GM12878 (cell line): ENCODE measurements at regions not wholly inside any gene's neighbourhood (a gene's known extent, or its start where the extent isn't known, plus 50 kb on each side); places are given as distances from the start of the nearest gene placed in this dataset.
"Not testable (repeated sequence)": the region's sequence is repeated elsewhere in the genome, so short reads cannot be mapped to it uniquely, and the experiment has no call there.

Source experiments
- ATAC-seq: fragments of 200-7000 bp; cut with Tn5 transposase; 3 replicates; pipeline ENCODE4 v1.9.1; 2020; ENCODE audit warnings: mild to moderate bottlenecking, moderate library complexity
- BruUV-seq: library from RNA; stranded (reverse); fragments of 400-500 nt; replicated peaks from 2 replicates; lab custom pipeline; 2021; lab: Mats Ljungman, UMichigan
- CTCF ChIA-PET: fragments of 300-600 bp; sonication (Branson Sonifier 250); formaldehyde crosslinking; extraction: SDS; loops from one replicate; lab custom pipeline; 2021; ENCODE audit warnings: inconsistent platforms; lab: Yijun Ruan, JAX
- POLR2A ChIA-PET: fragments of 350-600 bp; formaldehyde crosslinking; extraction: SDS; loops from one replicate; lab custom pipeline; 2021; ENCODE audit warnings: inconsistent platforms; lab: Charles Lee
- RAD21 ChIA-PET: fragments of 300-600 bp; sonication (Branson Sonifier 250); formaldehyde crosslinking; loops from one replicate; lab custom pipeline; 2023; ENCODE audit warnings: antibody characterized with exemption; ENCODE audit not compliant: unreplicated experiment; lab: Charles Lee
- SMC1A ChIA-PET: fragments of 300-600 bp; sonication (Branson Sonifier 250); formaldehyde crosslinking; loops from one replicate; lab custom pipeline; 2023; ENCODE audit not compliant: unreplicated experiment, uncharacterized antibody; lab: Charles Lee
- DNase-seq: peaks from one replicate; pipeline ENCODE4 v3.0.0-alpha.2; 2011; ENCODE audit warnings: low read depth, low spot score
- FAIRE-seq: peaks from 3 replicates; lab custom pipeline; 2011; peaks lifted over from hg19 to GRCh38; lab: Jason Lieb, UNC
- H2AFZ ChIP-seq: 2 replicates; pipeline ENCODE4 v1.6.0; 2011; ENCODE audit warnings: low read depth, low read length, control low read depth; ENCODE audit not compliant: control insufficient read depth
- H3K27ac ChIP-seq: 2 replicates; pipeline ENCODE4 v1.5.1; 2011; ENCODE audit warnings: control low read depth; ENCODE audit not compliant: control insufficient read depth, insufficient read depth
- H3K27me3 ChIP-seq, 2 experiments: replicated peaks in 1 of 2; 2 replicates each; pipeline versions ENCODE4 v1.6.0 to v1.6.1; 2011; ENCODE audit warnings: low read length in 1 of 2; ENCODE audit not compliant: control insufficient read depth in 2 of 2, insufficient read depth in 2 of 2
- H3K36me3 ChIP-seq, 2 experiments: 2 replicates each; pipeline ENCODE4 v1.5.1; 2011; ENCODE audit warnings: low read length in 1 of 2; ENCODE audit not compliant: control insufficient read depth in 2 of 2, insufficient read depth in 2 of 2
- H3K4me1 ChIP-seq: 2 replicates; pipeline ENCODE4 v1.6.1; 2011; ENCODE audit warnings: mild to moderate bottlenecking, low read length, moderate library complexity, mixed read lengths; ENCODE audit not compliant: control insufficient read depth, insufficient read depth
- H3K4me2 ChIP-seq: 2 replicates; pipeline ENCODE4 v1.6.0; 2011; ENCODE audit warnings: control low read depth; ENCODE audit not compliant: control insufficient read depth, insufficient read depth
- H3K4me3 ChIP-seq: fragments of 200-600 bp; sonication (generic); 2 replicates; pipeline ENCODE4 v1.5.1; 2016
- H3K79me2 ChIP-seq: 2 replicates; pipeline ENCODE4 v1.6.0; 2011; ENCODE audit warnings: low read length; ENCODE audit not compliant: control insufficient read depth, insufficient read depth
- H3K9ac ChIP-seq: 2 replicates; pipeline ENCODE4 v1.8.0; 2011; ENCODE audit warnings: low read length, control low read depth, mixed read lengths; ENCODE audit not compliant: control insufficient read depth, insufficient read depth
- H3K9me3 ChIP-seq: replicated peaks from 3 replicates; pipeline ENCODE4 v1.5.1; 2011; ENCODE audit warnings: mild to moderate bottlenecking, low read length; ENCODE audit not compliant: control insufficient read depth, insufficient read depth
- H4K20me1 ChIP-seq: 2 replicates; pipeline ENCODE4 v1.6.0; 2011; ENCODE audit not compliant: control insufficient read depth, insufficient read depth
- HCFC1 ChIP-seq: fragments of 150-350 bp; IDR thresholded peaks from 2 replicates; pipeline ENCODE4 v1.6.1; 2014; ENCODE audit warnings: low read length
- MEF2B ChIP-seq: fragments of 450-650 bp; IDR thresholded peaks from 2 replicates; pipeline ENCODE4 v1.6.1; 2018; ENCODE audit warnings: mild to moderate bottlenecking, moderate library complexity; ENCODE audit not compliant: partially characterized antibody, poor library complexity, severe bottlenecking
- MTA2 ChIP-seq: fragments of 450-650 bp; IDR thresholded peaks from 2 replicates; pipeline ENCODE4 v1.6.1; 2016; ENCODE audit warnings: low read depth, mild to moderate bottlenecking, moderate library complexity
- PBX3 ChIP-seq: IDR thresholded peaks from 2 replicates; pipeline ENCODE4 v1.6.1; 2011; ENCODE audit warnings: mild to moderate bottlenecking, low read depth, low read length, moderate library complexity; ENCODE audit not compliant: insufficient replicate concordance
- RELB ChIP-seq: fragments of 450-650 bp; IDR thresholded peaks from 2 replicates; pipeline ENCODE4 v1.6.1; 2017; ENCODE audit warnings: low read depth, mild to moderate bottlenecking, moderate library complexity
- REST ChIP-seq: IDR thresholded peaks from 2 replicates; pipeline ENCODE4 v1.6.1; 2012; ENCODE audit warnings: mild to moderate bottlenecking, low read depth, low read length
- RUNX3 ChIP-seq: IDR thresholded peaks from 2 replicates; pipeline ENCODE4 v1.6.1; 2012; ENCODE audit warnings: low read length, inconsistent platforms
- ZZZ3 ChIP-seq: IDR thresholded peaks from 2 replicates; pipeline ENCODE4 v1.6.1; 2011; ENCODE audit warnings: low read depth; ENCODE audit not compliant: control insufficient read depth, insufficient read length
- WGBS: methylation state at CpG from one replicate; pipeline ENCODE4 v1.1.6; 2016; ENCODE audit warnings: low lambda C conversion rate; ENCODE audit not compliant: insufficient replicate concordance, insufficient coverage; ENCODE audit errors: missing lambda C conversion rate; 5-methylcytosine and 5-hydroxymethylcytosine counted together
- in situ Hi-C: fragments of 300-500 bp; cut with MboI; formaldehyde crosslinking; loops from 9 replicates; pipeline ENCODE4 v1.14.3; 2018; ENCODE audit warnings: mixed read lengths
- intact Hi-C: fragments of 100-400 bp; cut with micrococcal nuclease; formaldehyde crosslinking; loops from one replicate; pipeline ENCODE4 v1.14.2; 2022; ENCODE audit not compliant: unreplicated experiment
- TF ChIP-seq, protein P1 (sequence below): fragments of 150-350 bp; IDR thresholded peaks from 2 replicates; pipeline ENCODE4 v1.6.1; 2014; ENCODE audit warnings: mild to moderate bottlenecking, low read depth, low read length

- no peak for TF ChIP-seq HCFC1
- TF ChIP-seq REST, result no peak
- TF ChIP-seq MTA2, result no peak
- no peak for TF ChIP-seq ZZZ3
- TF ChIP-seq PBX3, result no peak
- TF ChIP-seq MEF2B, result no peak
- no peak for TF ChIP-seq RELB
- TF ChIP-seq, protein P1, sequence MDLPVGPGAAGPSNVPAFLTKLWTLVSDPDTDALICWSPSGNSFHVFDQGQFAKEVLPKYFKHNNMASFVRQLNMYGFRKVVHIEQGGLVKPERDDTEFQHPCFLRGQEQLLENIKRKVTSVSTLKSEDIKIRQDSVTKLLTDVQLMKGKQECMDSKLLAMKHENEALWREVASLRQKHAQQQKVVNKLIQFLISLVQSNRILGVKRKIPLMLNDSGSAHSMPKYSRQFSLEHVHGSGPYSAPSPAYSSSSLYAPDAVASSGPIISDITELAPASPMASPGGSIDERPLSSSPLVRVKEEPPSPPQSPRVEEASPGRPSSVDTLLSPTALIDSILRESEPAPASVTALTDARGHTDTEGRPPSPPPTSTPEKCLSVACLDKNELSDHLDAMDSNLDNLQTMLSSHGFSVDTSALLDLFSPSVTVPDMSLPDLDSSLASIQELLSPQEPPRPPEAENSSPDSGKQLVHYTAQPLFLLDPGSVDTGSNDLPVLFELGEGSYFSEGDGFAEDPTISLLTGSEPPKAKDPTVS, result no peak
- no peak for TF ChIP-seq RUNX3
These were observed 68.9 kb upstream of the ST8SIA6 start (continued) for GRCh38 chr10:17523246-17523753.

DNA sequence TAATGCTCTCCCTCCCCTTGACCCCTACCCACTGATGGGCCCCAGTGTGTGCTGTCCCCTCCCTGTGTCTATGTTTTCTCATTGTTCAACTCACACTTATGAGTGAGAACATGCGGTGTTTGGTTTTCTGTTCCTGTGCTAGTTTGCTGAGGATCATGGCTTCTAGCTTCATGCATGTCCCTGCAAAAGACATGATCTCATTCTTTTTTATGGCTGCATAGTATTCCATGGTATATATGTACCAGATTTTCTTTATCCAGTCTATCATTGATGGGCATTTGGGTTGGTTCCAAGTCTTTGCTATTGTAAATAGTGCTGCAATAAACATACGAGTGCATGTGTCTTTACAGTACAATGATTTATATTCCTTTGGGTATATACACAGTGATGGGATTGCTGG lies 67.9 kb upstream of the ST8SIA6 start:
- BruUV-seq, result not testable (repeated sequence)

More for the DNA sequence above, 67.9 kb upstream of the ST8SIA6 start:
- H3K9me3 ChIP-seq, H3K36me3 ChIP-seq, FAIRE-seq, ATAC-seq, in situ Hi-C loops, H3K4me2 ChIP-seq, RAD21 ChIA-PET, H4K20me1 ChIP-seq, SMC1A ChIA-PET, H3K27me3 ChIP-seq, H3K4me3 ChIP-seq, H3K27ac ChIP-seq, CTCF ChIA-PET, H3K9ac ChIP-seq, H3K4me1 ChIP-seq, DNase-seq, H2AFZ ChIP-seq, H3K79me2 ChIP-seq, intact Hi-C loops, POLR2A ChIA-PET: not testable (repeated sequence)
- 100% methylated on average over 2 of the region's 2 CpGs for WGBS
